ENCODE measurements at regions not wholly inside any gene's neighbourhood (a gene's known extent, or its start where the extent isn't known, plus 50 kb on each side); places are given as distances from the start of the nearest gene placed in this dataset.
A peak's percentile ranks its signal among the peaks of the same experiment; 100 is the strongest.
"Not testable (repeated sequence)": the region's sequence is repeated elsewhere in the genome, so short reads cannot be mapped to it uniquely, and the experiment has no call there.

DNA sequence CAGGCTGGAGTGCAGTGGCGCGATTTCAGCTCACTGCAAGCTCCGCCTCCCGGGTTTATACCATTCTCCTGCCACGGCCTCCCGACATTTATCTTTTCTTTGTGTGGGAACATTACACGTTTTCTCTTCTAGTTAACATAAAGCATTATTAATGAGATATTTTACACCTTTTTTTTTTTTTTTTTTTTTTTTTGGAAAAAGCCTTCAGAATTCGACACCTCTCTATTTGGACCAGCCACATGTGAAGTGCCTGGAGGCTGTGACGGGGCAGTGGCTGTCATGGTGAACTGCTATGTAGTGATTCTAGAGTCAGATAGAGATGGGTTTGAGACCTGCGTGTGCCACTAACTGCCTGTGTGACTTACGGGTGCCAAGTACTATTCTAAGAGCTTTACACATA is 64.3 kb downstream of the SMIM38 start:
- DNase-seq, result no peak

DNA sequence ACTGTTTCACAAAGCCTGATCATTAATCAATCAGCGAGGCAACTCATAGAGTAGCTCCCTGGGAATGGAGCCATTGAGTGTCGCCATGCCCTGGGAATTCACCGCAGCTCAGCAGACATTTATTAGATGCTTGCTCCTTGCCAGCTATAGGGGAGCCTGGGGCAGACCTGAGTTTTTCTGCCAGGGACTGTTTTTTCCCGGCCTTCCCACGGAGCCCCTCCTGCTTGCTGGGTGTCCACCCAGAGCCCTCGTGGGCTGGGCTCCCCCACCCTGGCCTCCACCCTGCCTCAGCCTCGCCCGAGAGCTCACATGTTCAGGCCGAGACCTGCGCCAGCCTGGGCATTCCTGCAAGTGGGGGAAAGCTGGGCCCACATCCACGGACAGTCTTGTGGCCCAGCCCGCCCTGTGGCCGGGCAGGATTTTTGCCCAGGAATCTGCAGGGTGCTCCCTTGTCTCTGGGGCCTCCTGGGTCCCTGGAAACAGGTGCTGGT is 64.9 kb downstream of the SMIM38 start:
- DNase-seq, result no peak

DNA sequence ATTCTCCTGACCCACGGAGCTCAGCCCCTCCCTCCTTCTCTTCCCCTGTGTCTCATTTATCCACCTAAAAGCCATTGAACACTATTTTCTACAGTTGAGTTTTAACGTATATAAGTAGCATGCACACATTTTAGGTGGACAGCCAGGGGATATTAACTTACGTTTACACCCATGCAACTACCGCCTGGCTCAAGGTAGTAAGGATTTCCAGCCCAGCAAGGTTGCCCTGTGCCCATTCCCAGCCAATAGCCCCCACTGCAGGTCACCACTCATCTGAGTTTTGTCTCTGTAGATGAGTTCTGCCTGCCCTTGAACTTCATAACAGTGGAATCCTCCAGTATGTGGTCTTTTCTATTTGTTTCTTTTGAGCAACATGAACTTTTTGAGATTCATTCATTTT is 65.4 kb downstream of the SMIM38 start:
- no peak for DNase-seq

DNA sequence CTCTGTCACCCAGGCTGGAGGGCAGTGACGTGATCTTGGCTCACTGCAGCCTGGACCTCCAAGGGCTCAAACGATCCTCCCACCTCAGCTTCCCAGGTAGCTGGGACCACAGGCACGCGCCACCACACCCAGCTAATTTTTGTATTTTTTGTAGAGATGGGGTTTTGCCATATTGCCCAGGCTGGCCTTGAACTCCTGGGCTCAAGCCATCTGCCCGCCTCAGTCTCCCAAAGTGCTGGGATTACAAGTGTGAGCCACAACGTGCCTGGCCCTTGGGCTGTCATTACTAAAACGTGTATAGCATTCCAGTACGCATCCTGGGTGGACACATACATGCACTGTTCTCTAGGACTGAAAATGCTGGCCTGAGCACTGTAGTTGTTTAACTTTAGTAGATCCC is 65.9 kb downstream of the SMIM38 start:
- not testable (repeated sequence) for DNase-seq

DNA sequence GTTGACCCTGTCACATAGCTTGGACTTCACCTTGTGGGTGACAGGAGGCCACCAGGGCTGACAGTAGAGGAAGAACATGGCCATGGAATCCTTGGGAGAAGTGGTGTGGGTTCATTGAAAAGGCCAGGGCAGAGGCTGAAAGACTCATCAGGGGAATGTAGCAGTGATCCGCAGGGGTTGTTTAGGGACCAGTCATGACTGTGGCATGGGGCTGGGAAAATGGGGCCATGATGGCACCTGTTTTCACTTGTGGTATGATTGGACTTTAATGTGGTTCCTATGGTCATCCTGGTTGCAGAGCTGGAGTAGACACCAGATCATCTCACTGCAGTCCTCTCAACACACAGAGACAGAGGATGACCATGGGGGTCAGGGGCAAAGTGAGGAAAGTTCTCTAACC is 66.7 kb upstream of the MYEOV start:
- DNase-seq, result no peak

DNA sequence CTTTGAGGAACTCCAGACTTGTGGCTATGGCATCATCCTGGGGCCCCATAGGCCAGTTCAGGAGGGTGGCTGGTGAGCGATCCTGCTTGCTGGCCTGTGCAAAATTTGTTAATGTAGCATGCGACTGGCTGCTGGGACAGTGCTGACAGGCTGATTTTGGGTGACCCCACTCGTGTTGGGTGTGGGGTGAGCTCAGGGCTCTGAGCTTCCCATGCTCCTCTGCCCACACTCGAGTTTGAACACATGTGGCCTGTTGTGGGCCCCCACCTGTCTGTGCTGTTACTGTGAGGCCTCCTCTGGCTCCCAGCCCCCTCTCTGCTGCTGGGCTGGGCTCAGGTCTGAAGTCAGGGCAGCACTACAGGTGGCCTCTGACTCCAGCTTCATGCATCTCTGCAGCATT is 64.4 kb upstream of the MYEOV start:
- no peak for DNase-seq

DNA sequence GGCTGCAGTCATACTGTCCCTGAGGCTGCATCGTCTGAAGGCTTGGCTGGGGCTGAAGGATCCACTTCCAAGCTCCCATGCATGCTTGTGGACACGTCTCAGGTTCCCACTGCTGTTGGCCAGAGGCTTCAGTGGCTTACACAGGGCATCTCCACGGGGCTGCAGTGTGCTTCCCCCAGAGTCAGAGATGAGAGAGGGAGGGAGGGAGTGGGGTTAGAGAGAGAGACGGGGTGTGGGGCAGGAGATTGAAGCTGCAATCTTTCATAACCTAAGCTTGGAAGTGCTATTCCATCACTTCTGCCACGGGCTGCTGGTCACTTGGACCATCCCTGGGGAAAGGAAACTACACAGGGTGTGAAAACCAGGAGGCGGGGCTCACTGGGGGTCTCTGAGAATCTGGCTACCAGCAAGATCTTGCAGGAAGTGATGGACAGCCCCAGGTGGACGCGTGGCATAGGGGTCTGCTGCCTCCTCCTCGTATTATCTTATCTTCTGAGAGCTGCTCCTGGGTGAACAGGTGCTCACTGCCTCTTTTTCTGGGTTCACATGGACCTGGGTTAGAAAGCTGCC is 63.0 kb upstream of the MYEOV start:
- DNase-seq, result no peak

DNA sequence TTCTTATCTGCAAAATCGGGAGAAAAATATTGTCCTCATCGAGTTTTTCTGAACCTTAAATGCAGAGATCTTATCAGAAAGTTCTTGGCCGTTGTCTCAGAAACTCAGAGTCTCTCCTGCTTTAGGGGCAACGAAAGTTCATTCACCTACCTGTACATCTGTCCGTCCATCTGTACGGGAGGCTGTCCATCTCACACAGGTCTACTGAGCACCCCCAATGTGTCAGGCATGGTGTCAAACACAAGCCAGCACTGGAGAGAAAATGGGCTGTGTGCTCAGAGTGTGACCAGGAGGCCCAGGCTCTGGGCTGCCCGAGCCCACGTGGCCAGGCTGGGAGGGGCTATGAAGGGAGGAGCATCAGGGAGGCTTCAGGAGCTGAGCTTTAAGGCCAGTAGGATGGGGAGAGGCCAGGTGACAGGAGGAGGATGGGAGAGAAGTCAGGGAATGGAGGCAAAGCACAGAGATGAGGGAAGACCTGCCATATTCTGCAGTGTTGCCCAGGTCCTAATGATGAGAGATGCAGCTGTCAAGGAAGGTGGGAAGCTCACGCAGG is 62.4 kb upstream of the MYEOV start:
- no peak for DNase-seq

DNA sequence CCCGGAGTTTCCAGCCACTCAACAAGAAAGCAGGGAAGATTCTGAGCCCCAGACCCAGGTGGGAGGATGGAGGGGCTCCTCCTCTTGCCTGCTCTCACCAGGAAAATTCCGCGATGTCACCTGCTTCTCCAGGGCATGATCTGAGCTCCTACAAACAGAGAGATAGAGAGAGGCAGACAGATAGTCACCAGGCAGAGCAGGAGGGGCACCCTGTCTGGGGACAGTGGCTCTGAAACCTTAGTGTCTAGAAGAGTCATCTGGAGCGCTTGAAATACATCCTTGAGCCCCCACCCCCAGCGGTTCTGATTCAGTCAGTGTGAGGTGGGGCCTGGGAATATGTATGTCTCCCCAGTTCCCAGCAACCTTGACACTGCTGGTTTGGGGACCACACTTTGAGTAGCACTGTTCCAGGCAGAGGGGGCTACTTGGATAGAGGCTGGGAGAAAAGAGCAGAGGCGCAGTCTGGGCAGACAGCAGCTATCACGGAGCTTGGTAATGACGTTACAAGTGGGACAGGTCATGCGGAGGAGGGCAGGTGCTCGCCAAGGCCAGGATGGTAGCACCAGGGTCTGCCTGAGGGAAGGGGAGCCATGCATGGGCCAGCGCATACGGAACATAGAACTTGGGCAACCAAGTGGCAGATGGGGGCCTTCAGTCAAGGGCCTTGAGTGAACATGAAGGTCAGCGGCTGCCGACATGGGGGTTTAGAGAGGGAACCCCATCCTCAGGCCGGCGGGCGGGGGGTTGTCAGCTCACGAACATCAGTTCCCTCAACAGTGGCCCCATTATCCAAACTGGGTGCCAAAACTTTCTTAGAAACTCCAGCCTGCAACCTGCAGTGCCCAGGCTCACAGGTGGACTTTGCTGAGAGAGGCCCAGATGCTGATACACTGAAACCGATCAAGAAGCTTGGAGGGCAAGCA is 60.9 kb upstream of the MYEOV start:
- DNase-seq, result no peak

DNA sequence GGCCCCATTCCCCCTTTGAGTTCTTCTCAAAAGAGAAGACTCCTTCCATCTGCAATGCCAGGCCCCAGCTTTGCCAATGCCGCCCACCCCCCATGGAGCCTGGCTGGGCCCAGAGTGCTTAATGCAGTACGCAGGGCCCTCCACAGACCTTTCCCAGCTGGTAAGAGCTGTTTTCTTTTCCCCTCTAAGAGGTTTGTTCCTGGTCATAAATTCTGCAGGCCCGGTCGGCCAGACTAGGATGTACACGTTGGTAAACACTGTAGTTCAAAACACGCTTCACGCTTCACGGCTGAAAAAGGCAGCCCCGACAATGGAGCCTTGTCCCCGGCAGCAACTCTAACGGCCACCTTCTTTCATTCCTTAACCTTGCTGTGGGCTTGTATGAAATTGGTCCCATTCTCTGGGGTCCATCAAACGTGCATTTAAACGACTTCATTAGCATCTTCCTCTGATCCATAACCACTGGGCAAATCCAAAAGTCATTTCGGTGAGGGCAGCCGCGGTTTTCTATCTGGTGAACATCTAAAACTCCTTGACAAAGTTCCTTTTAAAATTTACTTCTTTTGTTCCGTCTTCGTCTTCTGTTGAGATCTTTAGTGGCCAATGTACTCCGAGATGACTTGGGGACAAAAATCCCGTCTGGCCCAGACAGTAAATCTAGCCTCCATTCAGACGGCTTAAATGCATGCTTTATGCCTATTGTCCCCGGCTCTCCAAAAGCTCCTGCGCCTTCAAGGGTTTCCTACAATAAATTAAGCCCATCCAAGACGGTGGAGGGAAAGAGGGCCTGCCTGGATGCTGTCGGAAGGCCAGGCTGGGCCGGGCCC is 60.0 kb upstream of the MYEOV start:
- no peak for DNase-seq

DNA sequence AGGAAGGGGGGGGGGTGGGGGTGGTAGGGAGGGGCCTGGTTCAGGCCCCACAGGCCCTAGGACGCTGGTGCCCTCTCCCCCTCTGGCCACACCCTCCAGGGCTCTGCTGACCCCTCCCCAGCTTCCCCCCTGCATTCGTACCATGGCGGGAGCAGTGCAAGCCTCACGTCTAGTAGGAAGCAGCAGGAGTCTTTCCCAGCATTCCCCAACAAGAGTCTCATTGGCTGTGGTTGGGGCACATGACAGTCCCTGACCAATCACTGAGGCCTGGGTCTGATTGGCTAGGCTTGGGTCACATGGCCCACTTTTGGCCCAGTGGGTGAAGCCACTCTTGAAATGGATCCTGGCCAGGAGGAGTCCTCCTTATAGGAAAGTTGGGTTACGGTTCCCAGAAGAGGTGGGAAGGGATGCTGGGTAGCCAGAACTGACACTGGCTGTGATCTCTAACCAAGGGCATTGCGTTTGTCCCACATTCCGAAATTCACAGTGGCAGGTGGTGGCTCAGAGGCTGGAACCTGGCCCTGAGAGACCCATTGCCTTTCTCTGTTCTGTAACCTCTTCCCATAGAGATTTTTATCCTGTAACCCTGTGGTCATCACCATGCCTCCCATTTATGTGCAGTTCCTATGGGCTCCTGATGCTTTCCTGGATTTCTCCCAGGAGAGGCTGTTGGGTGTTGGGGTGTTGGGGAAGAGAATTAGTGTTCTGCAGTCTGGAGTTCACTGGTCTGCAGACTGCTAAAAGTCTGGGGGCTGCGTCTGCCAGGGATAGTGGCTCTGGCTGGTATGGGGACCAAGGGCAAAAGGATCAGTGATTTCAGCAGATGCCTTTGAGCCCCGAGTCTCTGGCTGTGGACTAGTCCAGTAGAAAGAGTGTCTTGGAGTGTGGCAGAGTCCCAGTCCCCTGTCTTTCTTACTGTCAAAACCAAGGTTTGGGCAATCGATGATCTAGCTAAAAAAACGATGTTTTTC is 58.9 kb upstream of the MYEOV start:
- DNase-seq, result no peak

DNA sequence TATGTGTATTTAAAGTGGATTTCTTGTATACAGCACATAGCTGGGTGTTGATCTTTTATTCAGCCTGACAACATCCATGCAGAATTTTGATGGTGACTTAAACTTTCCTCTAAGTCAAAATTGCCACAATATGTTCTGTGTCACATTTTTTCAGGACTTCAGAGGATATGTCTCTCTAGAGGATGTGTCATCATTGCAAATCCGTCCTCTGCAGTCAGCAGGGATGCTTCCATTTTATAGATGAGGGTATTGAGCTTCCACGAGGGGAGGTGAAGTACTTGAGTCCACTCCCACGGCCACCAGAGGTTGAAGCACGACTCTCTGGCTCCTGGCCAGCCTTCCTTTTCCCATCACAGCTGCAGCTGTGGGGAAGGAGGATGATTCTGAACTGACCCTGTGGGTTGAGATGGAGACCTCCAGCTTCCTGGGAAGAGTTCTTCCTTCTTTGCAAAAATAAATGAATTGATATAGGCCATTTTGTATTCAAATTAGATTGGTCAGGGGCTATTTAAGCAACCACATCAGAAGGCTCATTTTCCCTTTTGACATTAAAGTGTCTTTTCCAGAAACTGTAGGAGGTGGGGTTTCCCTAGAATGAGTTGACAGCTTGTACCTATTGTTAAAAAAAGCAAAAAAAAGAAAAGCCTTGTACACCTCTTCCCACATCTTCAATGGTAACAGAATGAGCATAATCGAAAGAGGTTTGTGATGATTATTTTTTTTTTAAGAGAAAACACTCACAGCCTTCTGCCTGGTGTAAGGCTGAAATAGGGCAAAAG is 55.2 kb upstream of the MYEOV start:
- no peak for DNase-seq

DNA sequence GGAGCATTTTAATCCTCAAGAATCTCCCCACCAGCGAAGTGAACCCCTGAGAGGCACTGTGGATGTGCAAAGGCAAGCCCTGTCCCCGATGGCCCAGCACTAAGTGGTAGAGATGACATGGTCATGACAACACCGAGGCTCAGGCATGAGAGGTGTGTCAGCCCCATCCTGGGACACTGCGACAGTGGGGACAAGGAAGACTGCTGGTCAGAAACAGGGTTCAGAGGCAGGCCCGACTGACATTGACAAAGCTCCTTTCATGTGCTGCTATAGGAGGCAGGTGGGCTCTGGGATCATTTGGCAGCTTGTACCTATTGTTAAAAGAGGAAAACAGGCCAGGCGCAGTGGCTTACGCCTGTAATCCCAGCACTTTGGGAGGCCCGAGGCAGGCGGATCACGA is 54.3 kb upstream of the MYEOV start:
- DNase-seq, result no peak

DNA sequence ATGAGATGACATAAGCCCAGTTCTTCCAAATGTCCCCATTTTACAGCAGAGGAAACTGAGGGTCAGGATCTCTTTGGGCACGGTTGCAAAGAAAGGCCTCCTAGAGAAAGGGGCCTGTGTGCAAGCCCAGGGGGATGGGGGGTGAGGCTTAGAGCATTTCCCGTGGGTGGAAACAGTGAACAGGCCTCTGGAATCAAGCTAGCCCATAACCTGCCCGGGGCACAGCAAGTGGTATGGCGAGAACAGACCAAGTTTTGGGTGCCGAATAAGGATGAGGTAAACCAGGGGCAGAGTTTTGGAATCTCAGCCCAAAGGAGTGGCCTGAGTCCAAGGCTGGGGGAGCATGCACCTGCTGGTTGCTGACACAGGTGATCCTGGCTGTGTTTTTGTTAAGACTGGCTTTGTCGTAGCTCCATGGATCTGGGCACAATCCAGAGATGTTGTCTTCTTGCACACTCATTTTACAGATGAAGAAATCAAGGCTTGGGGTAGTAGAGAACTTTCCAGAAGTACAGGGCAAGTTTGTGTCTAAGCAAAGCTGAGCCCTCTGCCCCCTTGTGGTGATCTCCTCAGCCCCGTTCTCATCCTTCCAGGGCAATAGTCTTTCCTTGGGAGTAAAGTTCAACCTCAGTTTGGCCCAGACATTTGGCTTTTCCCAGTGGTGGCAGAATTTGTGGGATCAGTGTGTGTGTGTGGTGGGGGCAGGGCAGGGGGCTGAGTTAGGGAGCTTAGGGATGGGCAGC is 53.5 kb upstream of the MYEOV start:
- no peak for DNase-seq

DNA sequence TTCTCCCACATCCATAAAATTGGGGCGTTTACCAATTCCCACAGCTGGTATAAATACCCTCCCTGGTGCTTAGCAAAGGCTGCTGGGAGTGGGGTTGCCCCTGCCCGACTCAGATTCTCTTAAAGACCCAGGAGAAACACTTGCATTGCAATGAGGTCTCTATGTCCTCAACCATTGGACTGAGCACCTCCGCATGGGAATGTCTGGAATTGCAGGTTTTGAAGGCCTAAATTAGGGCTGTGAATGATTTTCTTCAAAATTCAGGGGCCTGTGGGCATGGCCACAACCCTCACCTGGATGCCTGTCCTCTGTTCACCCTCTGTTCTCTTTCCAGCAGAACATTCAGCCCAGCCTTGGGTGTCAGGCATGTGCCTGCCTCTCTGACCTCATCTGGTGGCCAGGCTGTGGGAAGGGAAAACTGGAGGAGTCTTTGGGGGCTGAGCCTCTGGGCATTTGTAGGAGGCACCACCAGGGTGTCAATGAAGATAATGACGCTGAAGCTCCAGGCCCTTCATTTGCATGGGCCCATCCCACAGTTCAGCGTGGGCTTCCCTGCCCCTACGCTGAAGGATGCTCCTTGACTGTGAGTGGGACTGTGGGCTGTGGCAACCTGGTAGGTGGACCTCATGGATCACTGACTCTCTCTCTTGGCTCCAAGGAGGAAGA is 52.7 kb upstream of the MYEOV start:
- no peak for DNase-seq

DNA sequence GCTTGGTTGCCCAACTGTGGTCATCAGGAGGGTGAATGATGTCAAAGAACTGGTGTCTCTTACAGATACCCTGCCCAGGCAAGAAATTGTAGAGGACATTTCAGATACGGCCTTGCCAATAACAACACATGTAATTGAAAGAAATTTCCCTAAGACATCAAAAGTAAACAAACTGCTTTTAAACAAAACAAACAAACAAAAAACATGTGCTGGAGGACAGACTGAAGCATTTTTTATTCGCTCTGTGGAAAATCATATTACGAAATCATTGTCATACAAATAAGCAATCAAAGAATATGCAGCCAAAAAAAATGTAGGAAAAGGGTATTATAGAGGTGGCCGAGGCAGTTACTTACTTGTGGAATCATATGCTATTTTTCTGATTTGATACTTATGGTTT is 52.1 kb upstream of the MYEOV start:
- peak; percentile 28 to 43 for DNase-seq

DNA sequence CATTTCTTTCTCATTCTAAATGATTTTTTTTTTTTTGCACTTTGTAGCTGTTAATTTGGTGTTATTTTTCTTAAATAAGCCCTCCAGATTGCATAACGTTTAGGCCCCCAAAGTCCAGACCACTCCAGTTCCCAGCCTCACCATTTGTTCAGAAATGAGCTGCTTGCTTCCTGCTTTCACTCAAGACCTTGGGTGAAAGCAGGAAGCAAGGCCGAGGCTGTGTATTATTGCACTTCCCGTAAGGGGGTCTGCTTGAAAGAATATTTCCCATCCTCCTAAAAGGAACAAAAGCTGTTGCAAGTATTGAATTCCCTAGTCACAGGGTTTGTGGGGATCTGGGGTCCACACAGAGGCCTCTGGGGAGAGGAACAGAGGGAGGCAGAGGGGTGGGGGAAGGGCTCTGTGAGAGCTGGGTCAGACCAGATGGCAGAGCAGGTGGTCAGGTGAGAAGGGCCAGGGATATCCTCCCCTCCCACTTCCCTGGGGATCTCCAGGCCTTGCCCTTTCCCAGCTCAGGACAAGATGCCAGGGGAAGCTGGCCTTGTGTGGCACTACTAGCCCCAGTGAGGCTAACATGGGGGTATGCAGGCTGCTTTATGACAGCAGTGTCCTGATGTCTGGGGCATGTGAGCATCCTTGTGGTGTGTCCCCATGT is 51.6 kb upstream of the MYEOV start:
- DNase-seq, result peak; percentile 14 to 44

DNA sequence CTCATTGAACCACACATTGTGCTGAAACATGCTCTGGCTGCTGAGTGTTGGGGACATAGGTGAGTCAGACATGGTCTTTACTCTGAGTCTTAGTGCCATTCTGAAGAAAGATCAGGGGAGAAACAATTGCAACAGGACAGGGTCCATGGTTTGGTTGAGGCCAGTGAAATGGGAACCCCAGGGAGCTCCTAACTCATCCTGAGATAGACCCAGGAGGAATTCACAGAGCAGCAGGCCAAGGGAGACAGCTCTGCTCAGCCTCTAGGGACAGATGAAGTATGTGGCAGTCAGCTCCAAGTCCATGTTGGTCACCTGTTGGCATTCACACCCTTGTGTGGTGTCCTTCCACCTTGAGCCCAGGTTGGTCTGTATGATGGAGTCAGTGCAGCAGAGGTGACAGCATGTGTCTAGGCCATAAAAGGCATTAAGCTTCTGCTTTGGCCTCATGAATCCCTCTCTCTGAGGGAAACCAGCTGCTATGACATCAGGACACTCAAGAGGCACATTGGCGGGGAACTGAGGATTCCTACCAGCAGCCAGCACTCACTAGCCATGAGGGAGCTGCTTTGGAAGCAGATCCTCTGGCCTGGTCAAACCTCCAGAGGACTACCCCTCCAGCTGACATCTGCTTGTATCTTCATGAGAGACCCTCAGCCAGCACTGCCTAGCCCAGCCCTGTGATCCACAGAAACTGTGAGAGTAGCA is 50.3 kb upstream of the MYEOV start:
- no peak for DNase-seq

Data from right lung (tissue), 2 donors.